GM12872 (cell line): ENCODE measurements at regions not wholly inside any gene's neighbourhood (a gene's known extent, or its start where the extent isn't known, plus 50 kb on each side); places are given as distances from the start of the nearest gene placed in this dataset.

Source experiments
- CTCF ChIP-seq: IDR thresholded peaks from 3 replicates; pipeline ENCODE4 v1.5.1; 2011; ENCODE audit warnings: low read depth, mild to moderate bottlenecking, low read length, moderate library complexity; ENCODE audit not compliant: insufficient read depth

DNA sequence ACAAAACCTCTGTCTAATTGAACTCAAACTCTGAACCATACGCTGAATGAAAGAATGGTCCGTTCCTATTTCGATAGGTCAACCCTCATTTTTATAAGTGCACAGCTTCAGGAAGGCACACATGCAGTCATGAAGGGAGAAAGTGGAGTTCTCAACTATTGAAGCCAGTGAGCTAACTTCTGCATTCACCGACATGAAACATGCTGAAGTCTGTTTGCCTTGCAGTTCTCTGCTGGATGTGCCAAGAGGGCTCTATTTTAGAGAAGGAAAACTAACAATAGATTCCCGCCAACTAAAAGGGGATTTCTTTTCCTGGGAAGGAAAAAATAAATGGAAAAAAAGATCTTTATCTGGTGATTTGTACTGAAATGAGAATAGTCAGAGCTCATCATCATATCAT, 191.0 kb upstream of the PLEKHG7 start:
- TF ChIP-seq CTCF = no peak

DNA sequence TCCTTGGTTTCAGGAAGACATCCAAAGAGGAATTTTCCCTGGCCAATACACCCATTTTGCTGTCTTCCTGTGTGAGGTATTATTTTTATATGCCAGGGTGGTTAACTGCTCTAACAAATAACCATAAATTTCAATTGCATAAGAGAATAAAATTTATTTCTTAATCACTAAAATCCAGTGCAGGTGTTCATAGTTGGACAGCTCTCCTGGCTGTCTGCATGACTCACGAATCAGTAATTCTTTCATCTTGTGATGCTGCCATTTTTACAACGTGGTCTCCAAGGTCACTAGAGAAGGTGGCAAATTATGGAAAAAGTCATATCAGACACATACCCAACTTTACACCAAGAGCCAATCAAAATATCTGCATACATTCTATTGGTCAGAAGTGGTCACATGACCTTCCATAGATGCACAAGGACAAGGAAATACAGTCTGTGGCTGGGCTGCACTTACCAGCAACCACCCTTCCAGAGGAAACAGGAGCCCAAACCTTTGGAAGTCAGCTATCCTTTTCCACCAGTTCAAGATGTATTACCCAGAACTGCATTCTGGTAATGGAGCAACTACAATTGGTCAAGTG, 193.5 kb upstream of the PLEKHG7 start:
- no peak for TF ChIP-seq CTCF

GRCh38 chr12:92506891-92507290, 195.9 kb upstream of the PLEKHG7 start:
- TF ChIP-seq CTCF = no peak

GRCh38 chr12:92506460-92506859, 196.3 kb upstream of the PLEKHG7 start:
- no peak for TF ChIP-seq CTCF

DNA sequence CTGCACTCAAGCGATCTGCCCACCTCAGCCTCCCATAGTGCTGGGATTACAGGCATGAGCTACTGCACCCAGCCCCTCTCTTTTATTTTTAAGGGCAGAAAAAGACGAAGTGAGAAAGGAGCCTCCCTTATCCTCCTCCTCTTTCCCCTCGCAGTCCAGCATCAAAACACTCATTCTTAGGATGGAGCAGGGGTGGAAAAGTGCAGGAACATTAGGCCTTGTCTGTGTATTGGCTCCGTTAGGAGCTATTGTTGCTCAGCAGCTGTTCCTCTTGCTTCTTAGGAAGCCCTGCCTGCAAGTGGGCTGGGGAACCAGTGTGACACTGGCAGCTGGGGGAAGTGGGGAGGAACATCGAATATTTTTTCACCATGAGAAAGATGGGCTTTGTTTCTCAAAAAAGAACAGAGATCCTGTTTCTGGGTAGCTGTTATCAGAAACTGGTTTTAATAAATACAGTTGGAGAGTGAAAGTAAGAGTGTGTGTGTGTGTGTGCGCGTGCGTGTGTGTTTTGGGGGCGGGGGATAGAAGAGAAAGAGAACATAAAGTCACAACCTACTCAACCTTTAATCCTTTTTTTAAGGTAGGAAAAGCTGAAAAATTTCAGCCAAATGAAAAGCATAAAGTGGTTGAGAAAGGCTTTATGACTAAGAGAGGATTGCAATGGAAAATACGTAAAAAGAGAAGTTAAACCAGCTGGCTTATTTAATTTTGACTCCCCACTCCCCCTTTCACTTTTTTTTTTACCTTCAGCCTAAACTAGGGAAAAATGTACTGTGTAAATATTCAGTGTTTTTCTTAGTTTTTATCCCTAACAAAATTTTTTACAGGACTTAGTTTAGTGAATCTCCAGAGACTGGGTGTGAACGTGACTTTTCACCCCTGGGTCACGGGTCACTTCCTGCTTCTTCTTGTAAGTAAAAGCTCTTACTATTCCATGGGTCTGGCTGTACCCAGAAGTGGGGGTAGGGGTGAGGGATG, 197.2 kb upstream of the PLEKHG7 start:
- no peak for TF ChIP-seq CTCF

DNA sequence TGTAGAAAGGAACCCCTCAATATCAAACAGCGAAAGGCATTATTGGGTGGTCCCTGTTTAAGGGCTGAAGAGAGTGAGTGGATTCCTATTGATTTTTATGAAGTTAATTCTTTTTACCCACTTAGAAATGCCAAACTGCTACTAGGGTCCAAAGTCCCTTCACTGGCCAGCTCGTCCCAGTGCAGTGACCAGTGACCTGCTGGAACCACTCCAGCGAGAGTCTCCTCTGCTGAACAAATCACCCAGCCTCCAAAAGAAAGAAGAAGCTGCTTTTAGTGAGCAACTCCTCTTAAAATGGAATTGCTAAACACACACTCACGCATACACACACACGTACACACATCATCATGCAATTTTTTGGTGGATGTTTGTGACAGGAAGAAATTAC, 198.2 kb upstream of the PLEKHG7 start:
- no peak for TF ChIP-seq CTCF

- no peak for TF ChIP-seq CTCF
These were observed 198.7 kb upstream of the PLEKHG7 start for GRCh38 chr12:92503971-92504593.
